ENCODE measurements at regions not wholly inside any gene's neighbourhood (a gene's known extent, or its start where the extent isn't known, plus 50 kb on each side); places are given as distances from the start of the nearest gene placed in this dataset.
A peak's percentile ranks its signal among the peaks of the same experiment; 100 is the strongest.
"Not testable (repeated sequence)": the region's sequence is repeated elsewhere in the genome, so short reads cannot be mapped to it uniquely, and the experiment has no call there.

- DNase-seq (ENCODE audit: low spot score) = no peak
These were observed 210.7 kb downstream of the EFCAB11 start for GRCh38 chr14:89743828-89744227.

DNA sequence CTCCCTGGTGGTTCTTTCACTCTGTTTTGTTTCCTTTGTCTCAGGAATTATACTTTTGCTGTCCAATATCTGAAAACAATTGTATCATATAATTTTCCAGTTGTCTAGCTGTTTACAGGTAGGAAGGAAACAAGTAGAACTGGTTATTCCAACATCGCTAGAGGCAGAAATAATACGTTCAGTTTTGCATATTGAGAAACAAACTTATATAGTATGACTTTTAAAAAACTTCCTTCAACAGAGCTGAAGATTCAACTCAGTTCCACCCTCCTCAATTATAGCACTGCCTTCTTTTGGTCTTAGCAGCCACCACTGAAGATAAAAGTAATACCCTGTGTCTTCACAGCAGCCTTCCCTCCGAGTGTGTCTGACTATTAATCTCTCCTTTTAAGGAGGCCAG lies 214.3 kb downstream of the EFCAB11 start:
- DNase-seq (ENCODE audit: low spot score) = no peak

DNA sequence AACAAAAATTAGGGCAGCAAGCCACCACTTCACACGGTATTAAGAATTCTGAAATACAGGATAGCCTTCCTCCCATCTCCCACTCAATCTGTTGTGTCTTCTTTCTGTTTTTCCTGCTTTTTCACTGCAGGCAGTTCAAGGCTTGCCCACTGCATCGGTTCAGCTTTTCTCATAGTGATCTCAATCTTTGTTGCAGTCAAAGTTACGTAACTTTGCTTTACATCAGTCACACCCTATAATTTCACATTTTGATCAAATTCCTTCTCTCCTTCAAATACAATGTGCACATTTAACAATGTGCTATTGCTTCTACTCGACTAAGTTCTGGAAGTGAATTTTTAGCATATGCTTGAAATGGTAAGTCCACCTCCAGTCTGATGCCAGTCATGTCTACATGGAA lies 217.6 kb downstream of the EFCAB11 start:
- DNase-seq (ENCODE audit: low spot score) = no peak

- DNase-seq (ENCODE audit: low spot score) = no peak
These were observed 223.1 kb downstream of the EFCAB11 start for GRCh38 chr14:89731396-89731933.

- DNase-seq (ENCODE audit: low spot score) = no peak
These were observed 223.8 kb downstream of the EFCAB11 start for GRCh38 chr14:89730687-89731086.

DNA sequence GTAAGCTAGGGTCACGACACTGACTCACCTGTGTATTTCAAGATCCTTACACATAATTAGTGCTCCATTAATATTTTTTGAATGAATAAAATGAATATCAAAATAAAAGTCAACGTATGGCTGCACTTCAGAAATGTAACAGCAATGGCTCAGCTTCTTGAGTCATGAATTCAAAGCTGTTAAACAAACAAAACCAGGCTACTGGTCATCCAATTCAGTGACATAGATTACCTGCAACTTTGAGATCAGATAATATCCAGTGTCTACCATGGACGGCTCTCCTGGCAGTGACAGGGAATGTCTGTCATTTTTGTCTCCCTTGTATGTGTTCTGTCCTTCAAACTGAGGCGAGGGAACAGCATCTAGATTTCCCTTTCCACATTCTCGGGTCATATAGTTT lies 225.6 kb downstream of the EFCAB11 start:
- DNase-seq (ENCODE audit: low spot score) = no peak

GRCh38 chr14:89726226-89726625 lies 228.3 kb downstream of the EFCAB11 start:
- DNase-seq (ENCODE audit: low spot score) = not testable (repeated sequence)

GRCh38 chr14:89724628-89724960 lies 229.9 kb downstream of the EFCAB11 start:
- DNase-seq (ENCODE audit: low spot score) = no peak

DNA sequence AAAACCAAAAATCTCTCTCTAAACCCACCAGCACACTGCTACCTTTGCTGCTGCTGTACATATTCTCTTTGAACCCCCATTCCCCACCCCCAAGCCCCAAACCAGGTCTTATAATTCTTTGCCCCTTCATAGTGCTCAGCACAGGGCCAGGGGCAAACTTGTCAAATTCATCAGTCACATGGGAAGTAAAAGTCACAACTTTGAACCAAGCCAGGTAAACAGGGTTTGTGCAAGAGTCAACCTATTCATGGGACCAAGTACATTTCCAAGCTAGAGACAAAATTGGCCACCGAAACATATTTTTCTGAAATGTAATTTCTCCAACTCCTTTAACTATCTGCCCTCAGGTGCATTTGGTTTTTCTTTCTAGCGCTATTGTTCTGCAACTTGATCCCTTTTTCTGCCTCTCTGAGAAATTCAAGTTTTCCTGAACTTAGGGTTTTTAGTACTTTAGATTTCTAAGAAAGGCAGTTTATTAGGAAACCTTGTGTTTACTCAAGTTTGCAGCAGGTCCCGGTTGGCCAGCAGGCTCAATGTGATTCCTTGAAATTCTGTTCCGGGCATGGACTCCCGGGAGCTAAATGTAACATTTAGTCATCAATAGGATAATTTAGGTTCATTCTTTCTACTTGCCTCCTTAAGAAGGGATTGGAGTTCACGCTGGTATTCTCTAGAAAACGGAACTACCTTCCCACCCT lies 230.5 kb downstream of the EFCAB11 start:
- DNase-seq (ENCODE audit: low spot score) = no peak

DNA sequence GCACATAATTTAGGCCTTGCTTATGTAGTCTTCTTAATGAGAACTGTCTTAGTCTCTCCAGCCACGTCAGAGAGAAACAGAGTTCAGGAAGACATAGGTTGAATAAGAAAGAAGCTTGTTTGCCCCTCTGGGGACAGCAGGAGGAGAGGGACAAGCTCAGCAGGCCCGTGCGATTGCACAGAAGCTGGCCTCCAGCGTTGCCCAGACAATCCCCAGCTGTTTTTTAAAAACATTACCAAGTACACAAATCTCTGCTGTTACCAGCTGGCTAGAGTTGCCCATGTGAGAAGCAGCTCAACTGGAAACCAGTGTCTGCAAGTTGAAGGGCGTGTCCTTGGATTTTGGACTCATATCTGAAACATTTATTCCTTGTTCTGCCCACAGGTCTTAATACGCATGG lies 232.6 kb downstream of the EFCAB11 start:
- DNase-seq (ENCODE audit: low spot score) = no peak

DNA sequence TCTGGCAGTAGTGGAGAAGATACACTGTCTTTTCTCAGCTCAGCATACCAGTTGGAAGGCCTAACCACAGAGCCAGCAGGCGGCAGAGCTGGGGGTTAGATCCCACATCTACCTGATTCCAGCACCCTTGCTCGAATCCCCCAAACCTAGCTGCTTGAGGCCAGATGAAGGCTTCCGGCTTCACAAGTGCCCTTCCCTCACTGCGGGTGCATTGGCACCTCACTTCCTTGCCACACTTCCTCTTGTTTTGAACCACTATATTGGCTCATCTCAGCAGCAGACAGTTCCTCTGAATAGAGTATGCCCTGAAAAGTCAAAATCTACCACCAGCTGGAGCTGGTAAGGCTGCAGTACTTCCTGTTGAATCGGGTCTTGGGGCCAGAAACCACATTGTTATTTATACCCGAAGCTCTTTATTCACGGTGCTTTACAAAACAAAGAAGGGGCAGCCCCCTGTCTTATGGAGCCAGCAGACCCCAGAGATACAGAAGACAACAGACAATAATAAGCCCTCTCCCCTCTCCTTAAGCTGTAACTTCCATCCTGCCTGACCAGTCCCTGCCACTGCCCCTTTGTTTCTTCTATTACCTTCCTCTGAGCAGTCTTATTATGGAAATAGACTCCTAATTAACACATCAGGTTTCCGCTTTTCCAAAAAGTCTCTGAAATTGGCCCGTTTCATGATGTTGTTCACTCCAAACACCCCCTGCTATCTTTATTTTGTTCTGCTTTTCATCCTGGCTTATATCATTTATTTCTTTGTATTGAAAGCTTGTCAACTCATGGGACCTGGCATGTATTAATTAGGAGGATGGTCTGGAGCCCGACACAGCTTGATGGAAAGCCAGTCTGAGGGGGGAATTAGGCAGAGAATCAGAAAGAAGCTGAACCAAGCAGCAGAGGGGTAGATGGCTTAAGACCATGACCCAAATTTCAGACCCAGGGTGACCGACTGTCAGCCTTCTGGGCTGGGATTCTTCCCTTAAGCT lies 233.5 kb downstream of the EFCAB11 start:
- no peak for DNase-seq (ENCODE audit: low spot score)

GRCh38 chr14:89720076-89720687 lies 234.3 kb downstream of the EFCAB11 start:
- no peak for DNase-seq (ENCODE audit: low spot score)

- DNase-seq (ENCODE audit: low spot score) = no peak
These were observed 235.0 kb downstream of the EFCAB11 start for GRCh38 chr14:89719366-89720075.

DNA sequence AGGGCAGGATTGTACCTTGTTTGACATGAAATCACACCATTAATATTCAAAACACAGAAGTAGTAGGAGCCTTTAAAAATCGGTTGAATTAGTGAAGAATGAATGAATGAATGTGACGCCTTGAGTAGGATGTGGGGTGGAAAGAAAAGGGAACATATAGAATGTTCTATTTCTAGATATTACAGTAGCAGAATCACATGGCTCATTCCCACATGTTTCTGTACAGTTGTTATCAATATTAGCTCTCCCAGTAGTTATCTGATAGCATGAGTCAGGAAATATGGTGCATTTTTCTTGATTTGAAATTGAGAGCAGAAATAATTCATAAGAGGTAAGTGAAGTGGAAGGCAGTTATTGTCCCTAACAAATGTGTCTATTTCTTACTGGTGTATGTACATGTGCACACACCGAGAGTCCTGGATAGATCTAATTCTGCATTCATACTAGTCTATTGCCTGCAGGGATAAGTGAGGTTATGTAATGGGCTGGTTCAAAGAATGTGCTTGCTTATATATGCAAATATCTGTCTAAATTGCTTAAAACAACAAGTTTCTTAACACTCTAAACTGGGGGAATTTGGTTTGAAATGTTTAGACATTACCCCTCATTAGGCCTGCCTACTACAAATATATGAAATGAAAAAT lies 245.4 kb downstream of the EFCAB11 start:
- no peak for DNase-seq (ENCODE audit: low spot score)

DNA sequence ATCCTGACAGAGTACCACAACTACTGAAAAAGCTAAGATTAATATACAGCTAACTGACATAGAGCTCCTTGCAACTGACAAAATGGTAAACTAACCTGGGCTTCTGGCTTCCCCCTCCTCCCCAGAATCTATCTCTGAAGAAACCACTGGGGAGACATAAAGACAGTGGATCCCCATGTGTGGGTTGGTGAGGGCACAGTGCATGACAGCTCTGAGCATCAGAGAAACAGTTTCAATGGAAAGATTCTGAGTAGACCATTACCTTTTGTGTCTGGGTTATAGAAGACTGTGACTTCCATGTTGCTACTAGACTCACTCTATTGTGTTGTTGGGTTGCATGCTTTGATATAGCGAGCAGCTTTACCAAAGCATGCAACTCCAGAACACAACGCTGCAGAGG lies 247.4 kb downstream of the EFCAB11 start:
- DNase-seq (ENCODE audit: low spot score) = no peak

- DNase-seq (ENCODE audit: low spot score) = no peak
These were observed 251.7 kb downstream of the EFCAB11 start for GRCh38 chr14:89702876-89703200.

GRCh38 chr14:89702073-89702875 lies 252.3 kb downstream of the EFCAB11 start:
- no peak for DNase-seq (ENCODE audit: low spot score)

DNA sequence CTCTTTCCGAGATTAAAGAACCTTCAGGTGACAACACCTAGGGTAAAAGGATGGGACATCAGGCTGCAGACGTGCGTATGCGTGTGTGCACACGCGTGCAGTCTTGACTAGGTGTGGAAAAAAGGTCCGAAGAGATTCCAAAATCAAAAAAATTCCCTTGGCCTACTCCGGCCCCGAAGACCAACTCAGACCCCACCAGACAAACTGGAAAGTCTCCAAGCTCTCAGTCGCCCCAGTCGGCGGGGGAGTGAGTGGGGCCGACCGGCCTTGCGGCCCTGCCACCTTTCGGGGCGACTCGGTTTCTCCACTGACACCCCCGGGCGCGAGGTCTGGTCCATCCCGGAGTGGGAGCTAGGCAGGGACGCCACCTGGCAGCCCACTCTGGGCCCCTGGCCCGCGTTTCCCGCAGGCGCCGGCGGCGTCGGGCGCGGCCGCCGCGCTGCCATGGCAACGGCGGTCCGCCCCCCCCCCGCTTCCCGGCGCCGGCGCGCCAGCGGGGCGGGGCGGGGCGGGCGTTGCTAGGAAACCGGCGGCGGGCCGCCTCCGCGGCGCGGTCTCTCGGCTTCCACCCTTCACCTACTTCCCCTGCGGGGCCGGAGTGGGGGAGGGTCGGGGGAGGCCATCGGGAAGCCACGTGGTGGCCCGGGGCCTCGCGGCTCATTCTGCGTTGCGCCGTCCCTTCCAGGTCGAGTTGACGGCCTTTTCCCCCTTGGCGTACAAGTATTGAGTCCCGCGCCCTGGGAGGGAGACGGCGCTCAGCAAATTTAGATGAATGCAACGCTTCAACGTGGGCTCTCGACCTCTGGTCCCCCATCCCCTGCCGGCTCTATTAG lies 253.1 kb downstream of the EFCAB11 start:
- DNase-seq (ENCODE audit: low spot score) = peak; percentile 53

DNA sequence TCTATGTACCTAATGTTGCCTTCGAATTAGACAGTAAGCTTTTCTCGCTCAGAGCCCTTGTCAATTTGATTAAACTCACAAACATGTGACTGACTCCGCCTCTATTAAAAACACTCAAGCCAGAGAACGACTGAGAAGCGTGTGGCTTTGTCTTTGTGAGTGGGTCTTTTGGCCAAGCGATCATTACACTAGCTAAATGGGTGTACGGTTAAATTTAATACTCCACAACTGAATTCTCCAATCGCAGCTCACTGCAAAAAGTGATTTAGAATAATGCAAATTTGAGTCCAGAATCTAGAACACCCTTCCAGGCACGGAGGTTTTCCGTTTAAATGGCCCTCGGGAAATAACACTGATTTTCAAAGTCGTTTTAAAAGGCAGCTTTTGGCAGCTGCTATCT lies 253.7 kb downstream of the EFCAB11 start:
- DNase-seq (ENCODE audit: low spot score) = no peak

GRCh38 chr14:89699071-89699470 lies 255.5 kb downstream of the EFCAB11 start:
- DNase-seq (ENCODE audit: low spot score) = no peak

All from hematopoietic multipotent progenitor cell treated with erythropoietin and hydrocortisone succinate and interleukin-3 and kit ligand, for 15 days (in vitro differentiated cells).